Renal cortex interstitium (tissue), 11 donors: ENCODE measurements at regions not wholly inside any gene's neighbourhood (a gene's known extent, or its start where the extent isn't known, plus 50 kb on each side); places are given as distances from the start of the nearest gene placed in this dataset.

Source experiments
- DNase-seq, 11 donors: peaks; one replicate each; pipeline ENCODE4 v3.0.0-alpha.2; 2013; ENCODE audit warnings: low read depth in 9 of 11, low spot score in 4 of 11; ENCODE audit errors: extremely low read depth in 1 of 11

GRCh38 chr5:23579566-23579965, 72.2 kb downstream of the PRDM9 start:
- no peak for DNase-seq

GRCh38 chr5:23583081-23583480, 75.7 kb downstream of the PRDM9 start:
- DNase-seq: no peak

GRCh38 chr5:23588841-23589326, 81.5 kb downstream of the PRDM9 start:
- DNase-seq: no peak

GRCh38 chr5:23591250-23591649, 83.8 kb downstream of the PRDM9 start:
- DNase-seq: no peak

- no peak for DNase-seq
Observed at GRCh38 chr5:23606927-23607326, 99.5 kb downstream of the PRDM9 start.

- no peak for DNase-seq
Observed at GRCh38 chr5:23612701-23613100, 105.3 kb downstream of the PRDM9 start.

- DNase-seq: no peak
Observed at GRCh38 chr5:23613566-23613965, 106.2 kb downstream of the PRDM9 start.

- DNase-seq: no peak
Observed at GRCh38 chr5:23614422-23614821, 107.0 kb downstream of the PRDM9 start.

GRCh38 chr5:23626961-23627360, 119.6 kb downstream of the PRDM9 start:
- DNase-seq: no peak

- DNase-seq: no peak
Observed at GRCh38 chr5:23627976-23628375, 120.6 kb downstream of the PRDM9 start.

- no peak for DNase-seq
Observed at GRCh38 chr5:23629396-23629795, 122.0 kb downstream of the PRDM9 start.

- no peak for DNase-seq
Observed at GRCh38 chr5:23631302-23632045, 124.1 kb downstream of the PRDM9 start.

- no peak for DNase-seq
Observed at GRCh38 chr5:23635938-23636337, 128.5 kb downstream of the PRDM9 start.

GRCh38 chr5:23639326-23639725, 131.9 kb downstream of the PRDM9 start:
- no peak for DNase-seq

GRCh38 chr5:23648656-23649055, 141.2 kb downstream of the PRDM9 start:
- DNase-seq: no peak

GRCh38 chr5:23649594-23649993, 142.2 kb downstream of the PRDM9 start:
- no peak for DNase-seq

GRCh38 chr5:23655674-23656073, 148.3 kb downstream of the PRDM9 start:
- DNase-seq: no peak

- no peak for DNase-seq
Observed at GRCh38 chr5:23675456-23675855, 168.0 kb downstream of the PRDM9 start.

- no peak for DNase-seq
Observed at GRCh38 chr5:23677996-23678395, 170.6 kb downstream of the PRDM9 start.

- no peak for DNase-seq
Observed at GRCh38 chr5:23684103-23684502, 176.7 kb downstream of the PRDM9 start.
